ENCODE measurements at regions not wholly inside any gene's neighbourhood (a gene's known extent, or its start where the extent isn't known, plus 50 kb on each side); places are given as distances from the start of the nearest gene placed in this dataset.
"Not testable (repeated sequence)": the region's sequence is repeated elsewhere in the genome, so short reads cannot be mapped to it uniquely, and the experiment has no call there.

DNA sequence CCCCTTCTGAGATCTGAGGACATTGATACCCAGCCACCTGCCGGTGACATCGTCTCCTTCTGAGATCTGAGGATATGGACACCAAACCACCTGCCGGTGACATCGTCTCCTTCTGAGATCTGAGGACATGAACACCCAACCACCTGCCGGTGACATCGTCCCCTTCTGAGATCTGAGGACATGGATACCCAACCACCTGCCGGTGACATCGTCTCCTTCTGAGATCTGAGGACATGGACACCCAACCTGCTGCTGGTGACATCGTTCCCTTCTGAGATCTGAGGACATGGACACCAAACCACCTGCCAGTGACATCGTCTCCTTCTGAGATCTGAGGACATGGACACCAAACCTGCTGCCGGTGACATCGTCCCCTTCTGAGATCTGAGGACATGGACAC is 396.1 kb upstream of the TNRC6C start:
- DNase-seq = not testable (repeated sequence)

DNA sequence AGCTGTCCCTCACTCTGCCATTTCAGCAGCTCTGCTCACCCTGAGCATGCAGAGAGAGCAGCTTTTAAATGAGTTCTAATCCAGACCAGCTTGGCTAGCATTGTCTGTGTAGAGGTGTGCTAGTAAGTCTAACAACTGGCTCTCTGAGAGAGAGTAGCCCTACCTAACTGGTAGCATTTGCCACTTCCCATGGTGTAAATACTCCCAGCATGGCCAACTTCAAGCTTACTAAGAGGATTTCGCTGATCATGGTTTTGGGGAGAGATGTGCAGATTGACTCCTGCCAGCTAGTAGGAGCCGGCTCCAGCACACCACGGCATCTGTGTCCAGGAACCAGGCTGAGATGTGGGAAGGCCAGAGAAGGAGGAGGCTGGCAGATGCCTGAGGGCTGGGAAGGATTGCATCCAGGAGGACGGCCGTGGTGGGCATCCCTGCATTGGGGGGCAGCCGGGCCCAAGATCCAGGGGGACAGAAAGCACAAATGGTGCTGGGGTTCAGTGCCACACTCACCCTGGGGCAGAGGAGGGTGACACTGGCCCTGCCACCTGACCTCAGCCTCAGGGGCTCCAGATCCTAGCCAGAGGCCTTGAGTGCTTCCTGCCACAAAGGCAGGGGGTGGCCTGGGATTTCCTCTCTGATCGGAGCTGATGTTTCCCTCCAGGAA is 394.9 kb upstream of the TNRC6C start:
- no peak for DNase-seq

DNA sequence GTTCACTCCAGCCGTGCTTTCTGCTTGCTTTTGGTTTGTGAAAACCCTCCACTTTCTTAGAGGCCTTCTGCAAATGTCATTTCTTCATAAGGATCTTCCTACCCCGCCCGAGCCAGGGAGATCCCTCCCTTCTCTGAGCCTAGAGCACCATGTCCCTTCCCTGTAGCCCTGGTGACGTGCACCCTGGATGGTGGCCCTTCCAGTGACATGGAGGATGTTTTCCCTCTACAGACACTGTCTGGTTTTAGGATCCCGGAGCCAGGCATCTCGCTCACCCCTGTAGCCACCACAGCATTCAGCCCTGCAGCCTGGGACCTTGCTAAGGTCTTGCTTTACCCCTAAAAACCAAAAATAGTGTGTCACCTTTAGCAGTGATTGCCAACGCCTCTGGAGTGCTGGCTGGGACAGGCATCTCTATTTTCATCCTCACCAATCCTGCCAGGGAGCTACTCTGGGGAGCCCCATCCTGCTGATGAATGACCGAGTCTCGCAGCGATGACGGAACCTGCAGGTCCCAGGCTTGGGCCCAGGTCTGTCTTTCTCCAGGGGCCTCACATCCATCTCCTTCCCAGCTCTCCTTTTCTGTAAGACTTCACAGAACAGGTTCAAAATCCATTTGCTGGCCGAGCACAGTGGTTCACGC is 394.1 kb upstream of the TNRC6C start:
- no peak for DNase-seq

DNA sequence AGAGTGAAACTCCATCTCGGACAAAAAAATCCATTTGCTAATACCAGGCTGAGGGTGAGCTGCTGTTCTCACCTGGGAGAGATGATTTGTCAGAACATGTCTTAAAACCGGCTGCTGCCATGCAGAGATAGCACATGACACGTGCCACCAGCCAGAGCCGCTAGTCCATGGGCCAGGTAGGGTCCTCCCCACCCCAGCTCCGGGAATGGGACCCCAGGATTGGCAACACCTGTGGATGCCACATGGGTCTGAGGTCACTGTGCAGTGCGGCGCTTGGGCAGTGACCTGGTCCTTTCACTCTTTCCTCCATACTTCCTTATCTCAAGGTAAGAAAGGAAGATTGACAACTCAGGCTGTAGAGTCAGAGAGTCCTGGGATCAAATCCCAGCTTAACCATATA is 393.3 kb upstream of the TNRC6C start:
- no peak for DNase-seq

DNA sequence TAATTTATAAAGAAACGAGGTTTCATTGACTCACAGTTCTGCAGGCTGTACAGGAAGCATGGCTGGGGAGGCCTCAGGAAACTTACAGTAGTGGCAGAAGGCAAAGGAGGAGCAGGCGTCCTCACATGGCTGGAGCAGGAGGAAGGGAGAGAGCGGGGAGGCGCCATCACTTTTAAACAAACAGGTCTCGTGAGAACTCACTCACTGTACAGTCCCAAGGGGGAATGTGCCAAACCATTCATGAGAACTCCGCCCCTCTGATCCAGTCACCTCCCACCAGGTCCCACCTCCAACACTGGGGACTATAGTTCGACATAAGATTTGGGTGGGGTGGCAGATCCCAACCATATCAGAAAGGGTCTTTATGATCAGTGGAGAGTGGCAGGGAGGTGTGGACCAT is 392.4 kb upstream of the TNRC6C start:
- no peak for DNase-seq

DNA sequence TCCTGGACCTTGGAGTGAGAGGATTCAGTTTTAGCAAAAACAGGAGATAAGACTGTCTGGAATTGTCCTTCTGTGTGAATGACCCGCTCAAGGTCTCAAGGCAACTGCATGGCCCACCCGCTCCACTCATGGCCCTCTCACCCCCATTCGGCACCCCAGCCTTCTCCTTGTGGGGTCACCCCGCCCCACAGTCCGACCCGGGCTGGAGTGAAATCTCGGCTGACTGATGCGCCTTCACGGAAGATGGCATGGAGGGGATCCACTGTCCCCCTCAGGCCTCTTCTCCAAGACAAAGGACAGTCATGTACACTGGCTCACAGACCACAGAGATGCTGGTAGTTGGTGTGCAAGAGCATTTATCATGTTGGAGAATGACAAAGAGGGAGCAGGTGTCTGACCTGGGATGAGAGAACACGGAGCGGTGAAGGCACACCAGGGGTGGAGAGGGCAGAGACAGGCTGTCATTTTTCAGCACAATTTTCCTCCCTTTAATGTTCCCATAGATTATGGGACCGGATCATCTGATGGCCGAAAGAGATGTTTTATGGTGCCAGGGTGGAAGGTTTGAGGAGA is 391.9 kb upstream of the TNRC6C start:
- DNase-seq = no peak

DNA sequence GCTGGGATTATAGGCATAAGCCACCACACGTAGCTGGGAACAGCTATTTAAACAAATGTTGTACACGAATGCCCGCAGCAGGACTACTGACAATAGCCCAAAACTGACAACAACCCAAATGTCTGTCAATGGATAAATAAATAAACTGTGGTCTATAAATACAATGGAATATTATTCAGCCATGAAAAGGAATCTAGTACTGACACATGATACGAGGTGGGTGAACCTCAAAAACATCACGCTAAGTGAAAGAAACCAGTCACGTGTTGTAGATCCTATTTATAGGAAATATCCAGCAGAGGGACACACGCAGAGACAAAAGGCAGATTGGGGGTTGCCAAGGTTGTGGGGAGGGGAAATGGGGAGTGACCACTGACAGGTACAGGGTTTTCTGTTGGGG is 390.0 kb upstream of the TNRC6C start:
- DNase-seq = no peak

DNA sequence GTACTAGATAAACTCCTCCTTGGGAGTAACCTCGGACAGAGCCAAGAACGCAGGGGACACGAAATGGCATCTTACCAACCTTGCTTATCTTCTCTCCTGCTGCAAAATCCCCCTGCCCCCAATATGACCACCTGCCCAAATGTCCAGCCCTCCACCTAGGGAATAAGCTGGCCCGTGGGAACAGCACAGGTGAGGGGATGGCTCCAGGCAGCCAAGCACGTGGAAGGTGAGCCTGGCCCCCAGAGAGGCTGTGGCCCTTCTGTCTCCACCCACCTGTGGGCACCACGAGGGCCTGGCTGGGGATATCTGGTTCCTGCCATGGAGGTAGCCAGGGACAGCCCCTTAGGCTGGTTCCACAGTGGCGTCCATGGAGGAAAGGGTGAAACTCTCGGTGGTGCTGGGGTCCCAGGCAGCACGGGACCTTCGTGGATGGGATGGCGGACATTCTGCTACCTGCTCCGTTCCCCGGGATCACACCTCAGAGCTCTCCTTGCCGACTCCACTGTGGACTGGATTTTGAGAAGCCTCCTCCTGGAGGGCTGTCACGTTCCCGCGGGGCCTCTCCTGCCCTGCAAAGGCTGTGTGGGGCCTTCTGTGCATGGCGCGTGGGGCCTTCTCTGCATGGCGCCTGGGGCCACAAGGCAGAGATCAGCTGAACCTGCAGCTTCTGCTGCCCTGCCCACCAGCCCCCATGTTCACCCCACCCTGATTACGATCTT is 388.5 kb upstream of the TNRC6C start:
- DNase-seq = no peak

DNA sequence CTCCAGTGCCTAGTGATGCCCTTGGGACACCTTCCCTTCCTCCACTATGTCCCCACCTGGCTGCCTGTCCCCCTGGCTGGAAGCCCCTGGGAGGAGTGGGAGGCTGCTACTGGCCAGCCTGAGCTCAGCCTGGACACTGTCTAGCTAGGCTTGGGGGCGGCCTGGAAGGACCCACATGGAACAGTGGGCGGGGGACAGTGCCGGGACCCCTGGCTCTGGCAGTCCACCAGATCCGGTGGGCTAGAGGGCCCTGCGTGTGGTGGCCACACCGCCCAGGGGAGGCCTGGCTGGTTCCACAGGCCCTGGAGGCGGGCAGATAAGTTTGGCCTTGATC is 388.0 kb upstream of the TNRC6C start:
- DNase-seq = no peak

DNA sequence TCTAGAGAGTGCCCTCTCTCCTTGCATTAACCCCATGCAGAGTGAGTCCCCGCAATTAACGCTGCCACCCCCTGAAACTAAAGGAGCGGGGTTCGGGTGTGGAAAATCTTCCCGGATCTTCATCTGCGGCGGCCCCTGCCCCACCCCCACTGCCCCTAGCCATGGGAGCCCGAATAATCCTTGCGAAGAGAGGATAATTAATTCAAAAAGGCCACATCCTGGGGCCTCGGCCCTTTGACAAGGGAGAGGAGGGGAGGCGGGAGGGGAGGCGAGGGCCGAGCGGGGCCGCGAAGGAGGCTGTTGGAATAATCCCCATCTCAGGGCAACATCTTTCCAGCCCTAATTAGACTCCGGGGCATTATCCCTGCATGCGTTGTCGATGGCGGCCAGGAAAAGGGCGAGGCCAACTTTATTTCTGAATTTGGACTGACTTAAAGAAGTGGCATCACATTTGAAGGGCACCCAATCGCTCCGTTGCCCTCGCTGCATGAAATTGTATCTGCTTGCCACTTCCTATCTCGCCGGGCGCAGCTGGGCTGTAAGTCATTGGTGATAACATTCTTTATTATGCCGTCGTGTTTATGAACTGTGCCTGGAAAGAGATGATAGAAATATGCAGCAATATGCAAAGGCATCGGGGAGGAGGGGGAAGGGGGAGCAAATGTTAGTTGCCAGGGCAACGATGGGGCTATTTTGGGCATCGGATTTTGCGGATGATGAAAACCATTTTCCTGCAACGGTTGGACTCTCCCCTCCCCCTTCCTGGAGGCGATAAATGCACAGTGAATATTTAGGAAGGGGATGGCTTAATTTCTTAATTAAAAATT is 387.1 kb upstream of the TNRC6C start:
- no peak for DNase-seq

DNA sequence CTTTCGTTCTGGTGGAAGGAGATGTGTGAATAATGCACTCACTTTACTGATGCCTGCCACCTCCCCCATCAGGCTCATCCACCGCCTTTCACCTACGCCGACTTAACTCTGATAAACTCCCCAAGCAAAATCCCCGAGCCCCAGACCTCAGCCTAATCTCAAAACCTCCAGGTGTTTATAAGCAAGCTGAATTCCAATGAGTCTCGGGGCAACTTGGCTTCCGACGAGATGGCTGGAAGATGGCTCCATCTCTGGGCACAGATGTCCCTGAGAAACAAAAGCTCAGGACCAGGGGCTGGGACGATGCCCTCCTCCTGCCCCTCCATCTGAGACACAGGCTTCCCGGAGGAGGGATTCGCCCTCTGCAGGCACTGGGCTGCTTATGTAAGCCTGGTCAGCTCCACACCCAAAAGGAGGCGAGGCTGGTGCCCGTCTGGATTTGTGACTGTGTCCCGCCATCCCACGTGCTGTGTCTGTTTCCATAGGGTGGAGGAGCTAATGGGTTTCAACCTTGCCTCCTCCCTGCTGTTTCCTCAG is 386.4 kb upstream of the TNRC6C start:
- DNase-seq = no peak

DNA sequence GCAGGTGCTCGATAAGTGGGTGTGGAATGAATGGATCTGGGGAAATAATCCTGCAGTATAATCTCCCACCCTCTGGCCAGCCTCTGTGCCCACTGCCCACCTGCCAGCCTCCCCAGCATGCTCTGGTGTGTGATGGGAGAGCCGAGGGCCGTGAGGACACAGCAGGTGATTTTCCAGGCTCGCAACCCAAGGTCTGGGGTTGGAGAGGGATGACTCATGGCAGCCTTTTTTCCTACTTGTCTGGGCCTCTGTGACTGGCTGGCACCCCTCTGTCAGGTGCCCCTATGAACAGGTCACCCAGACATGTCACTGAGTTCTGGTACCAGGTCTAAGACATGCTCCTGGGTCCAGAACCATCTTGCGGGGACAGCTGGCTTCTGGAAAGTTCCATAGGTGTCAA is 385.7 kb upstream of the TNRC6C start:
- DNase-seq = no peak

DNA sequence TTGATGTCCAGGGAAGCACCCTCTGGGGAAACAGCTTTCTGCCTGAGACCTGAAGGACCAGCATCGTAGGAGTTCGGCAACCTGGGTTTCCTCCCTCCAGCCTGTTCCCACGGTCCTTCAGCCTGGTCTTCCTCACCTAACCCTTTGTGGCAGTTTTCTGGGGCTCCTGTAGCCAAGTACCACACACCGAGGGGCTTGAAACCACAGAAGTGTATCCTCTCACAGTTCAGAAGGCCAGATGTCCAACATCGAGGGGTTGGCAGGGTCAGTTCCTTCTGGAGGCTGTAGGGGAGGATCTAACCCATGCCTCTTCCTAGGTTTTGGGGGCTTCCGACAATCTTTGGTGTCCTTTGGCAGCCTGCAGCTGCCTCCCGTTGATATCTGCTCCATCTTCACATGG is 381.0 kb upstream of the TNRC6C start:
- DNase-seq = no peak

DNA sequence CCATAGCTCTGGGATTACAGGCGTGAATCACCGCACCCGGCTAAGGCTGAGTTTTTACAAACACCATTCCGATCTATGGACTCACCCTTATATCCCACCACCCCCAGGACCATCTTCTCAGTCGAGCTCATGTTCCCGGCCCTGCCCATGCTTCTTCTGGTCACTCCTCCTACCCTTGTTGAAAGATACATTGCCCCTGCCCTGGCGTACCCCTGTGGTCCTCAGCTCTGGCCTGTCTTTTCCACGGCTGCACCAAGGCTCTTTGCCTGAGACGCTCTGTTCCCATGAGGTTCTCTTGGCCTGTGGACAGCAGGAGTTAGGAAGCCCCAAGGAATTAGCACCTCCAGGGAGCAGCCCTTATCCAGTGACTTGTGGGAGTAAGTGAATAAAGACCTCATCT is 379.4 kb upstream of the TNRC6C start:
- DNase-seq = no peak

DNA sequence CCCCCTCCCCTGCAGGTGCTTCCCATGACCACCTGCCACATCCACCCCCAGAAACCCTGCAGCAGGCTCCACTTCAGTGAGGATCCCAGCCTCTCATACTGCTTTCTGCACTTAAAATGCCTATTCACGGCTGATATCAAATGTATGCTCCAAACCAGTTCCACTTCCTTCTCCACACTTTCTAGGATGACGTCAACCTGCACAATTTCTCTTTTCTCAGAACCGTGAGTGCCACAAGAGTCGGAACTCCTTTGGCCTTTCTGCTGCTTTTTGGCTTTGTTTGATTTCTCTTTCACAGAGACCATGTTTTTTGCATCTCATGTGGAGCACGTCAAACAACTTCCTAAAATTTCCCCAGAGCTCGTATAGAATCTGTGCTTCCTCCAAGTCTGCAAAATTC is 378.8 kb upstream of the TNRC6C start:
- no peak for DNase-seq

DNA sequence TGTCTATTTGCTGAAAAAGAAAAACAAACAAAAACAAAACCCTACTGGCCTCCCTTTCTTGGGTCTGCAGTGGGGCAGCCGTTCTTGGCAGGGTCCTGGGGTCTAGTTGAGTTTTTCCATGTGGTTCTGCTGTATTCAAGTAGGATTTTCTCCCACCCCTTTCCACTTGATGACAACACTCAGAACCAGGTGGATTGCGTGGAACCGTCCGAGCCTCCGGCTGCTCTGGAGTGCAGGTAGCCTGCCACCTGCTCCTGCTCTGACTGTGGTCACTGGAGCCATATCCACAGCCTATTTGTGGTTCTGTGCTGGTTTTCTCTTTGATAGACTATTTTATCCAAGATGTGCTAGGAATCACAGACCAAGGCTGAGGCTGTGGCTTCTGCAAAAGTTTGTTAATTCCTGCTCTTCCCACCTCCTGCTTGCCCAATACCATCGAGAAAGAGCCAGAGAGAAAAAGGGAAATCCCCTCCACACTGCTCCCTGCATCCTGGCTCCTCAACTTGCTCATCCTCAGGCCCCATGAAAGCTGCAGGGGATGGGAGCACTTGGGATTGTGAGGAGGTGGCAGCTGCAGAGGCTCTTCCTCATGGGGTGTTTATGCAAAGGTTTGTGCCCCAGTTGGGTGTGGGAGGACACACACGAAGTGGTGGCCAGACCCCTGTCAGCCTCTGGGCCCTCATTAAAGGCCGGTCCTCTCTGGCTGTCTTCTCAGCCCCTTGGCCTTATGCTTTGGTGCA is 377.8 kb upstream of the TNRC6C start:
- no peak for DNase-seq

DNA sequence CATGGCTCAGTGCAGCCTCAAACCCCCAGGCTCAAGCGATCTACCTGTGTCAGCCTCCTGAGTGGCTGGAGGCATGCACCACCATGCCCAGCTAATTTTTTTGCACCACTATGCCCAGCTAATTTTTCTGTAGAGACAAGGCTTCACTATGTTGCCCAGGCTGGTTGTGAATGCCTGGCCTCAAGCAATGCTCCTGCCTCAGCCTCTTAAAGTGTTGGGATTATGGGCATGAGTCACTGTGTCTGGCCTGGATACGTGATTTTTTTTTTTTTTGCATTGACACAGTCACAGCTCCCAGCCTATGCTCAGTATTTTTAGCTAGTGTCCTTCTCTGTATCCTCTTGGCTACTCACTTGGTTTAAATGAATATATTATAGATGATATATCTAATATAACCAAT is 377.0 kb upstream of the TNRC6C start:
- DNase-seq = no peak

DNA sequence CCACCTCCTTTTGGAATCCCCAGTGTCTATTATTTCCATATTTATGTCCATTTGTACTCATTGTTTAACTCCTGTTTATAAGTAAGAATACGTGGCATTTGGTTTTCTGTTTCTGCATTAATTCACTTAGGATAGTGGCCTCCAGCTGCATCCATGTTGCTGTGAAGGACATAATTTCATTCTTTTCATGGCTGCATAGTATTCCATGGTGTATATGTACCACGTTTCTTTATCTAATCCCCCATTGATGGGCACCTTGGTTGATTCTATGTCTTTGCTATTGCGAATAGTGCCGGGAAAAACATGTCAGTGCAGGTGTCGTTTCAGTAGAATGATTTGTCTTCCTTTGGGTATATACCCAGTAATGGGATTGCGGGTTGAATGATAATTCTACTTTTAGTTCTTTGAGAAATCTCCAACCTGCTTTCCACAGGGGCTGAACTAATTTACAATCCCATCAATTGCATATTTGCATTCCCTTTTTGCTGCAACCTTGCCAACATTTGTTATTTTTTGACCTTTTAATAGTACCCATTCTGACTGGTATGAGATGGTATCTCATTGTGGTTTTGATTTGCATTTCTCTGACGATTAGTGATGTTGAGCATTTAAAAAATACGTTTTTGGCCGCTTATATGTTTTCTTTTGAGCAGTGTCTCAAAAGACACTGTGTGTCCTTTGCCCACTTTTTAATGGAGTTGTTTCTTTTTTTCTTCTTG is 373.2 kb upstream of the TNRC6C start:
- no peak for DNase-seq

DNA sequence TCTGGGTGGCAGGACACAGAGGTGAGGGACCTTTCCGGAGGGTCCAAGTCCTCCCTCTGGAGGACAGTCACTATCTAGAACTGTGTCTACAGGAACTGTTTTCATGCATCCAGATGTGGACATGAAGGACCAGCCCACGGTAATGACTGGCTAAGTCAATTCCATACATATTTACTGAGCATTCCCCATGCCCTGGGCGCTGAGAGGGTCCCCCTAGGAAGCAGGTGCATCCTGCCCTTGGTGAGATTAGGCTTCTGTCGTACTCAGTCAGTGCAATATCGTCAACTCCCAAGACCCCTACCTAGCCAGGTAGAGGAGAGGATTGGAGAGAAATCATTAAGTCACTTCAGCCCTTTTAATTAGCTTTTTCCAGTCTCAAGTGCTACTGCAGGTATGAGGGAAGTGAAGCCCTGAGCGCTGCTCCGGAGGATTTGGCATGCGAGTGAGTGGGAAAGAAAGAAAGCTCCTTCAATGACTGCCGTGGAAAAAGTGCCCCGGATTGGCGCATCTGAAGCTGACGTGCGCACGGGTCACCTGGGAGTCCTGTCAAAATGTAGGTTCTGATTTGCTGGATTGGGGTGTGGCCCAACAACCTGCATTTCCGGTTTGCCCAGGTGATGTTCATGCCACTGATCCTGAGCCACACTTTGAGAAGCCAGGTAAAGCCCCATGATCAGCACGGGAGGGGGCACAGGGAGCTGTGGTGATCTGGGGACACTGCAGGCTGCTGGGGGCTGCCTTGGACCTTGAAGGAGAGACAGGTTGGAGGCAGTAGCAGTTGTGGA is 367.4 kb upstream of the TNRC6C start:
- DNase-seq = no peak

DNA sequence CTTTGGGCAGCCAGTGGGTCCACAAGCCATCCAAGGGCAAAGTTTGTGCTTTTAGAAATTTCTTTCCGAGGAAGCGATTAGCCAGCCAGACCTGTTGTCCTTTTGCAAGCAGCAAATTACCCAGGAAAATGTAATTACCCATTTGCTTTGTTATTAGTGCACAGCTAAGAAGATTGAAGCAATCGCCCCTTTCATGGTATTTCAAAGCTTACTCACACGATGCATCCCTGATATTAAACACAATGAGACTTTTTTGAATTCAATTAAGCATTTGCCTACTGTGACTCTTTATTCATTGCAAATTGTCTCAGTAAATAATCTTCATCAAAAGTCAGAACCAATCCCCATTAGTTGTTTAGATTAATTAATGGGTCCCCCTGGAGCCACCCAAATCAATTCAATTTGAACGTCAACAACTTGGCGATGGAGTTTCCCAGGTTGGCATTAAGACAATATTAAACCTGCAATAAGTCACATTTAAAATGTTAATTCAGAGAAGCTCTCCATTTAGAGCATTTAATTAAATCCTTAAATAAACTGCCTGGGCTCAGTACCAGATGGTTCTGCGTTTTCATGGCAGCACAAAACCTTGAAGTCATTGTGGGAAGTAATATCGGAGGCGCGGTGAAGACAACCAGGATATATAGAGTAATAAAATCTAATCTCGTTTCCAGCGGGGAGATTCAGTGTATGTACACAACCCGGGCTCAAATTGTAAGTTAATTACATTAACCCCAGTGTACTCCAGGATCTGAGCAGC is 366.2 kb upstream of the TNRC6C start:
- DNase-seq = no peak
